HS-5 (cell line): ENCODE measurements at regions not wholly inside any gene's neighbourhood (a gene's known extent, or its start where the extent isn't known, plus 50 kb on each side); places are given as distances from the start of the nearest gene placed in this dataset.
A peak's percentile ranks its signal among the peaks of the same experiment; 100 is the strongest.
"Not testable (repeated sequence)": the region's sequence is repeated elsewhere in the genome, so short reads cannot be mapped to it uniquely, and the experiment has no call there.

Source experiments
- DNase-seq: peaks from one replicate; pipeline ENCODE4 v3.0.0-alpha.2; 2012; ENCODE audit warnings: low read depth

DNA sequence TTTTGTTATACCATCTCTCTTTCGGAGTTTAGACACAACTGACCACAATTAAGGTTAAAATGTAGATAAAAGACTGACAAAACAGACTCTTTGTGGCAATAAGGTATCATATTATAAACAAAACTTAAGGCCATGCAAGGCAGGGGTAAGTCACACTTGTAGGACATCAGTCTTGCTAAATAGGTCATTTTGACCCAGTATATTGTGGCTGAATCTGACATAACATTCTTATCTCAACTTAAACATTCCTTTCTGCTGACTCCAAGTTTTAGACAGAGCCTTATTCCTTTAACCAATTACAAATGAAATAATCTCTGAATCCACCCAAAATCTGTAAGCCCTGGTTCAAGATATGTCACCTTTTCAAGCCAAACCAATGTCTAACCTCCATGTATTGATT lies 733.4 kb upstream of the B3GALT2 start:
- peak; percentile 11 for DNase-seq

- no peak for DNase-seq
Observed at GRCh38 chr1:193916452-193916851, 730.0 kb upstream of the B3GALT2 start.

- no peak for DNase-seq
Observed at GRCh38 chr1:193914871-193915270, 728.5 kb upstream of the B3GALT2 start.

GRCh38 chr1:193909406-193910082 lies 723.1 kb upstream of the B3GALT2 start:
- DNase-seq, result no peak

GRCh38 chr1:193905288-193906085 lies 719.1 kb upstream of the B3GALT2 start:
- no peak for DNase-seq

DNA sequence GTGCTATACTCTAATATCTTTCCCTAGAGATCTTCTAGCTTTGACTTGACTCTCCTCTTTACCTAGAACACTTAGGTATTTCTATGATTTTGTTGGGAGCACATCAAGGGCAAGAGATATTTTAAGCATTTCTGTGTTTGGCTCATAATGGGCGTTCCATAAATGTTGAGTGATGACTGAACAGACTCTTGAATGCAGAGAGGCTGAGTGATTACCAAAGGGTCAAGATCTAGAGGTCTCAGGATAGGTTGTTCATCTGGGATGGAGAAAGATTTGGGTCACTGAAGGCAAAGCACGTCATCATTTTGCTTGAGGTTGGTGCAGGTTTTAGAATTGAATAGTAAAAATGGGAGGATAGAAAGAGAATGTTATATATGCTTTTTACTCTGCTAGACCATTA lies 705.4 kb upstream of the B3GALT2 start:
- no peak for DNase-seq

- no peak for DNase-seq
Observed at GRCh38 chr1:193890935-193891334, 704.5 kb upstream of the B3GALT2 start.

DNA sequence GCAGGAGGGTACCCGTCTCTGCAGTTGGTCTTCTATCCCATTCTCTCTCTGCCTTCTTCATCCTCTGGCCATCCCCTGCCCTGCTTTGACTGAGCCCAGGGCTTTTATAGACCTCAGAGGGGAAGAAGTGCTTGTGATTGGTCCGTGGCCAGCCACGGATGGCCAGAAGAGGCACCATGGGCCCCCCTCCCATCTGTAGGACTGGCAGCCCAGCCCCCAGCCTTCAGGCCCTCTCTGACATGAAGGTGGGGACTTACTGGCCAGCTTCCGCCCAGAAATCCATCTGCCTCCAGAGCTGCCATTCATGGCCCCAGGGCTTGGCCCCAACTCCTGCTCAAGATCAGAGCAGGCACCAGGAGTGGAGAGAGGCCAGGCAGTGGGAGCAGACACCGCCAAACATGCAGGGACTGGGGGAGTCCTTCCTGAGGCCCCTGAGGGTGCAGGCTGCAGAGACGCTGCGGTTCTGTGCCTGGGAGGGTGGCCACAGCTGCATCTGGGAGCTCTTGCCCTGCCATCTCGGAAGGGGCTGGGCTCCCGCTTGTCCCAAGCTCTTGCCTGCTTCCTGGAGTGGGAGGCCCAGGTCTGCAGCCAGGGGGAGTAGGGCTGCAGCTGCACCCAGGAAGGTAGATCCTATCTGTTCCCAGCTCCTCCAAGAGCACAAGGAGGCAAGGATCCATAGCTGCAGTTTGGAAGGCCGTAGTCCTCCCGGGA lies 698.6 kb upstream of the B3GALT2 start:
- no peak for DNase-seq

DNA sequence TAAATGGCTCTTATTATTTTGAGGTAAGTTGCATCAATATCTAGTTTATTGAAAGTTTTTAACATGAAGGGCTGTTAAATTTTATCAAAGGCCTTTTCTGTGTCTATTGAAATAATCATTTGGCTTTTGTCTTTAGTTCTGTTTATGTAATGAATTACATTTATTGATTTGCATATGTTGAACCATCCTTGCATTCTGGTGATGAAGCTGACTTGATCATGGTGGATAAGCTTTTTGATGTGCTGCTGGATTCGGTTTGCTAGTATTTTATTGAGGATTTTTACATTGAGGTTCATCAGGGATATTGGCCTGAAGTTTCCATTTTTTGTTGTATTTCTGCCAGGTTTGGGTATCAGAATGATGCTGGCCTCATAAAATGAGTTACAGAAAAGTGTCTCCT lies 691.5 kb upstream of the B3GALT2 start:
- not testable (repeated sequence) for DNase-seq

GRCh38 chr1:193868425-193868824 lies 682.0 kb upstream of the B3GALT2 start:
- no peak for DNase-seq

- no peak for DNase-seq
Observed at GRCh38 chr1:193856261-193856660, 669.8 kb upstream of the B3GALT2 start.

- DNase-seq, result no peak
Observed at GRCh38 chr1:193850745-193851144, 664.3 kb upstream of the B3GALT2 start.

- DNase-seq, result no peak
Observed at GRCh38 chr1:193846876-193847604, 660.6 kb upstream of the B3GALT2 start.

DNA sequence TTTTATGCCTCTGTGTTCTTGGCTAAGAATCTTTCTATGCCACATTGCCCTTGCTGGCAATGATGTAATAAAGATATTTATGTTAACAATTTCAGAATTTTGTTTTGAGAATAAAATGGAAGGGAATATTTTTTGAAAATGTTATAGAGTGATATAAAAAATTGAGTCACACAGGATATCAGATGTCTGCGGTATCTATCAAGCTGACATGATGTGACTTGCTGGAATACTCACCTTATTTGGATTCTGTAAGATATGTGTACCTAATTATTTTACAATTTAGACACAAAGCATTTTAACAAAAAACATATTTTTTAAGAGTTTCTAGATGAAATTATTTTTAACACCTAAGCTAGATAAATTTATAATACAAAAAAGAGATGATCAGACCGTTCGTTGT lies 660.0 kb upstream of the B3GALT2 start:
- no peak for DNase-seq

DNA sequence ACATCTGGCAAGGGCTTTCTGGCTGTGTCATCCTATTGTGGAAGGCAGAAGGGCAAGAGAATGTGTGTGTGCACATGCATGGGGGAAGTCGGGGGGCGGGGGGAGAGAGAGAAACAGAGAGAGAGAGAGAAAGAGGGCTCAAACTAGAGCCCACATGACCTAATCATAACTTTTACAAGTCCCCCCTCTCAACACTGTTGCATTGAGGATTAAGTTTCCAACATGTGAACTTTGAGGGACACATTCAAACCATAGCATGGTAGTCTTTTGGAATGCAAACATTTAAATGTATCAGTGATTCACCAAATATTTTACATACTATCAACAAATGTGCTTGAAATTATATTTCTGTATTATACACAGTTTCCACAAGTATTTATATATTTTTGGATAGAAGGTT lies 655.4 kb upstream of the B3GALT2 start:
- DNase-seq, result no peak

DNA sequence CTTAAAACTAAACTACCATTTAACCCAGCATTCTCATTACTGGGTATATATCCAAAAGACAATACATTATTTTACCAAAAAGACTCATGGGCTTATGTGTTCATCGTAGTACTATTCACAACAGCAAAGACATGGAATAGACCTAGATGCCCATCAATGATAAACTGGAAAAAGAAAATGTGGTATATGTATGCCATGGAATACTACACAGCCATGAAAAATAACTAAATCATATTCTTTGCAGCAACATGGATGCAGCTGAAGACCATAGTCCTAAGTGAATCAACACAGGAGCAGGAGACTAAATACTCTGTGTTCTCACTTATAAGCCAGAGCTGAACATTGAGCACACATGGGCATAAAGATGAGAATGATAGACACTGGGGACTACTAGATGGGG lies 645.1 kb upstream of the B3GALT2 start:
- no peak for DNase-seq

- no peak for DNase-seq
Observed at GRCh38 chr1:193827516-193827915, 641.1 kb upstream of the B3GALT2 start.

GRCh38 chr1:193819376-193819775 lies 633.0 kb upstream of the B3GALT2 start:
- DNase-seq, result no peak

GRCh38 chr1:193807208-193807607 lies 620.8 kb upstream of the B3GALT2 start:
- DNase-seq, result no peak

GRCh38 chr1:193806079-193807048 lies 620.0 kb upstream of the B3GALT2 start:
- DNase-seq, result no peak
